Neuronal stem cell (in vitro differentiated cells): ENCODE measurements at regions not wholly inside any gene's neighbourhood (a gene's known extent, or its start where the extent isn't known, plus 50 kb on each side); places are given as distances from the start of the nearest gene placed in this dataset.

Source experiments
- DNase-seq: peaks from one replicate; pipeline ENCODE4 v3.0.0-alpha.2; 2013; ENCODE audit warnings: low spot score
- H2AFZ ChIP-seq: one replicate; pipeline ENCODE4 v1.6.1; 2013; ENCODE audit warnings: mild to moderate bottlenecking, low read length, inconsistent platforms
- H2AK5ac ChIP-seq: 2 replicates; pipeline ENCODE4 v1.6.1; 2013; ENCODE audit warnings: low read depth, mild to moderate bottlenecking, inconsistent platforms, low read length, moderate library complexity, mixed read lengths
- H2BK120ac ChIP-seq: 2 replicates; pipeline ENCODE4 v1.6.1; 2013; ENCODE audit warnings: low read depth, mild to moderate bottlenecking, inconsistent platforms, low read length, moderate library complexity, mixed read lengths
- H2BK12ac ChIP-seq: one replicate; pipeline ENCODE4 v1.6.1; 2013; ENCODE audit warnings: low read length, inconsistent platforms
- H2BK15ac ChIP-seq: 2 replicates; pipeline ENCODE4 v1.6.1; 2013; ENCODE audit warnings: mild to moderate bottlenecking, low read length, inconsistent platforms, mixed read lengths
- H2BK5ac ChIP-seq: one replicate; pipeline ENCODE4 v1.6.1; 2013; ENCODE audit warnings: inconsistent platforms, mild to moderate bottlenecking, low read length, moderate library complexity
- H3K14ac ChIP-seq: one replicate; pipeline ENCODE4 v1.6.1; 2013; ENCODE audit warnings: low read length, inconsistent platforms
- H3K18ac ChIP-seq: 2 replicates; pipeline ENCODE4 v1.6.1; 2013; ENCODE audit warnings: low read length, inconsistent platforms
- H3K23ac ChIP-seq: 2 replicates; pipeline ENCODE4 v1.6.1; 2013; ENCODE audit warnings: low read depth, mild to moderate bottlenecking, mixed read lengths, low read length, inconsistent platforms; ENCODE audit not compliant: poor library complexity
- H3K27ac ChIP-seq: replicated peaks from 3 replicates; pipeline ENCODE4 v1.5.1; 2013; ENCODE audit warnings: low read length, inconsistent platforms
- H3K27me3 ChIP-seq, 3 experiments: 2 replicates each; pipeline ENCODE4 v1.6.1; 2013; ENCODE audit warnings: low read length in 3 of 3, mild to moderate bottlenecking in 2 of 3, inconsistent platforms in 1 of 3, low read depth in 1 of 3, mixed read lengths in 1 of 3, moderate library complexity in 1 of 3; ENCODE audit not compliant: control insufficient read depth in 3 of 3, insufficient read depth in 3 of 3
- H3K36me3 ChIP-seq, 2 donors: replicated peaks in 1 of 2; 2 replicates each; pipeline ENCODE4 v1.6.1; 2013; ENCODE audit warnings: low read length in 2 of 2; ENCODE audit not compliant: control insufficient read depth in 2 of 2, insufficient read depth in 2 of 2
- H3K4ac ChIP-seq: 2 replicates; pipeline ENCODE4 v1.6.1; 2013; ENCODE audit warnings: inconsistent platforms, mild to moderate bottlenecking, low read length, moderate library complexity
- H3K4me1 ChIP-seq, 2 donors: 1 replicate in 1 of 2; 2 replicates in 1 of 2; pipeline ENCODE4 v1.6.1; 2013; ENCODE audit warnings: low read length in 2 of 2, low read depth in 1 of 2; ENCODE audit not compliant: control insufficient read depth in 2 of 2, insufficient read depth in 1 of 2
- H3K4me2 ChIP-seq: one replicate; pipeline ENCODE4 v1.6.1; 2013; ENCODE audit warnings: mild to moderate bottlenecking, low read length, inconsistent platforms; ENCODE audit not compliant: insufficient read depth, poor library complexity, severe bottlenecking
- H3K4me3 ChIP-seq, 2 donors: 2 replicates each; pipeline ENCODE4 v1.5.1; 2013; ENCODE audit warnings: low read length in 2 of 2, mild to moderate bottlenecking in 2 of 2, inconsistent platforms in 1 of 2, moderate library complexity in 1 of 2
- H3K79me1 ChIP-seq: one replicate; pipeline ENCODE4 v1.6.1; 2013; ENCODE audit warnings: low read depth, mild to moderate bottlenecking, inconsistent platforms, low read length, moderate library complexity
- H3K9ac ChIP-seq: one replicate; pipeline ENCODE4 v1.6.1; 2013; ENCODE audit warnings: mild to moderate bottlenecking, low read depth, low read length, inconsistent platforms; ENCODE audit not compliant: poor library complexity
- H3K9me3 ChIP-seq, 2 donors: replicated peaks in 1 of 2; 2 replicates each; pipeline versions ENCODE3 to v1.6.1; 2013; ENCODE audit warnings: low read length in 2 of 2, mild to moderate bottlenecking in 2 of 2, inconsistent platforms in 1 of 2, low read depth in 1 of 2, mixed read lengths in 1 of 2, moderate library complexity in 1 of 2; ENCODE audit not compliant: control insufficient read depth in 2 of 2, insufficient read depth in 1 of 2
- H4K8ac ChIP-seq: one replicate; pipeline ENCODE4 v1.6.1; 2013; ENCODE audit warnings: low read depth, mild to moderate bottlenecking, inconsistent platforms, low read length, moderate library complexity
- H4K91ac ChIP-seq: one replicate; pipeline ENCODE4 v1.6.1; 2013; ENCODE audit warnings: low read length, low read depth, mild to moderate bottlenecking, inconsistent platforms; ENCODE audit not compliant: poor library complexity
- WGBS, 2 donors: extraction: QIAGEN DNeasy Blood & Tissue Kit; methylation state at CpG; one replicate each; pipeline ENCODE4 v1.1.7; 2013; ENCODE audit warnings: missing lambda C conversion rate in 2 of 2, mixed read lengths in 1 of 2; ENCODE audit not compliant: insufficient read length in 2 of 2, insufficient replicate concordance in 1 of 2; ENCODE audit errors: extremely low coverage in 2 of 2; 5-methylcytosine and 5-hydroxymethylcytosine counted together

DNA sequence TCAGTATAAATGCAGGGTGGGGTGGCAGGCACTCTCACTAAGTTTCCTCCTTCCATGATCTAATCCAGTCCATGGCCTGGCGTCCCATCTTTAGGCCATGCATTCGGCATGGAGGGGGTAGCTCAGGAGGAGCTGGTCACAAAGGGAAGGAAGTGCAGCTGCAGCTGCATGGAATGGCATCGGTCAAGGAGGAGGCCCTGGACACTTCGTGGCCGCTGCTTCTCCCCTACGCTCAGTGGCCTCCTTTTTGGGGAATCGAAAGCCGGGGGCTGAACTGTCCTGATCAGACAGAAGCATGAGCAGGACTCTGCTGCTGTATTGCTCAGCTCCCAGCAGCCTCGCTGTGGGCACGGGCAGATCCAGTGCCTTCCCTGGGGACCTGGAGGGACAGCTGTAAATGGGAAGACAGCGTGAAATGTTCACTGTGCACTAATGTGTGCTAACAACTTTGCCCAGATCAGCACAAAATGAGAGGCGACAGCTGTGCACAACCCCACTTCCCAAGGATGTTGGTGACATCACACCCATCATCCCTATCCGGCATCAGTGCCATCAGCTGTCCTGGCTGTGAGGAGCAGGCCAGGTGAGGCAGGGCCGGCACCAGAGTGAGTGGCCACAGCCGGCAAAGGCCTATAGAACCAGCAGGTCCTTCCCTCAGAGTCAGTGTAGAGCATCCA is 520.1 kb upstream of the RAB6C start:
- Histone ChIP-seq H4K8ac (no peak overlapping the region), H3K9ac (no peak overlapping the region), H2BK120ac (no peak overlapping the region), H3K27ac (no peak overlapping the region), H3K79me1 (no peaks in the 10 kb centered on the region), H3K4me3 (no peak overlapping the region), H2BK15ac (no peak overlapping the region), H3K27me3 (no peaks in the 10 kb centered on the region), H2BK12ac (no peak overlapping the region), H3K4me1 (no peaks in the 10 kb centered on the region), H2AFZ (no peak overlapping the region), H3K9me3 (peaks cover 0 to 3% of the 10 kb centered on the region in 2 donors), H3K36me3 (no peaks in the 10 kb centered on the region), H3K4ac (no peak overlapping the region), H2BK5ac (no peak overlapping the region), H4K91ac (no peak overlapping the region), H3K23ac (no peak overlapping the region), H3K18ac (no peak overlapping the region), H2AK5ac (no peak overlapping the region), H3K4me2 (no peak overlapping the region), H3K14ac (no peak overlapping the region)
- WGBS, 2 donors = no CpG with 5 or more reads among the region's 15 CpGs
- DNase-seq = no peak

DNA sequence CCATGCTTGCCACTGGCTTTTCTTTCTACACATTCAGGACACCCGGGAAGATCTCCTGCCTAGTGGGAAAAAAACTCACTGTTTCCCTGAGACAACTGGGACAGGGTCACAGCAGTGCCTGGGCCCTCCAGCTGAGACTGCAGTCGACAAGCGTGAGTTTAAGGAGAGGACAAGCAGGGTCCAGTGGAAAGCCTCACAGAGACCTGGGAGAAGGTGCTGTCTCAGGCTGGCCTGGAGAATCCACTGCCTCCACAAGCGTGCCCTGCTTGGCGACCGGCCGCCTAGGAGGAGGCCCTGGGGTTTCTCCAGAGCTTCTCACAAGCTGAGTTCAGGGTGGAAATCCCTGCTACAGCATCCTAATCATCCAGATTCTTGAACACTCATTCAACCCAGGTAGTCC is 519.6 kb upstream of the RAB6C start:
- Histone ChIP-seq H3K23ac (no peak overlapping the region), H3K4ac (no peak overlapping the region), H3K9ac (no peak overlapping the region), H3K36me3 (no peaks in the 10 kb centered on the region), H4K91ac (no peak overlapping the region), H3K18ac (no peak overlapping the region), H3K4me1 (no peaks in the 10 kb centered on the region), H3K27ac (no peak overlapping the region), H3K9me3 (peaks cover 0 to 5% of the 10 kb centered on the region in 2 donors), H4K8ac (no peak overlapping the region), H2AFZ (no peak overlapping the region), H3K27me3 (no peaks in the 10 kb centered on the region), H2BK12ac (no peak overlapping the region), H3K4me3 (no peak overlapping the region), H3K4me2 (no peak overlapping the region), H3K14ac (no peak overlapping the region), H3K79me1 (no peaks in the 10 kb centered on the region), H2BK15ac (no peak overlapping the region), H2AK5ac (no peak overlapping the region), H2BK5ac (no peak overlapping the region), H2BK120ac (no peak overlapping the region)
- no CpG with 5 or more reads among the region's 7 CpGs for WGBS, 2 donors
- DNase-seq = no peak

DNA sequence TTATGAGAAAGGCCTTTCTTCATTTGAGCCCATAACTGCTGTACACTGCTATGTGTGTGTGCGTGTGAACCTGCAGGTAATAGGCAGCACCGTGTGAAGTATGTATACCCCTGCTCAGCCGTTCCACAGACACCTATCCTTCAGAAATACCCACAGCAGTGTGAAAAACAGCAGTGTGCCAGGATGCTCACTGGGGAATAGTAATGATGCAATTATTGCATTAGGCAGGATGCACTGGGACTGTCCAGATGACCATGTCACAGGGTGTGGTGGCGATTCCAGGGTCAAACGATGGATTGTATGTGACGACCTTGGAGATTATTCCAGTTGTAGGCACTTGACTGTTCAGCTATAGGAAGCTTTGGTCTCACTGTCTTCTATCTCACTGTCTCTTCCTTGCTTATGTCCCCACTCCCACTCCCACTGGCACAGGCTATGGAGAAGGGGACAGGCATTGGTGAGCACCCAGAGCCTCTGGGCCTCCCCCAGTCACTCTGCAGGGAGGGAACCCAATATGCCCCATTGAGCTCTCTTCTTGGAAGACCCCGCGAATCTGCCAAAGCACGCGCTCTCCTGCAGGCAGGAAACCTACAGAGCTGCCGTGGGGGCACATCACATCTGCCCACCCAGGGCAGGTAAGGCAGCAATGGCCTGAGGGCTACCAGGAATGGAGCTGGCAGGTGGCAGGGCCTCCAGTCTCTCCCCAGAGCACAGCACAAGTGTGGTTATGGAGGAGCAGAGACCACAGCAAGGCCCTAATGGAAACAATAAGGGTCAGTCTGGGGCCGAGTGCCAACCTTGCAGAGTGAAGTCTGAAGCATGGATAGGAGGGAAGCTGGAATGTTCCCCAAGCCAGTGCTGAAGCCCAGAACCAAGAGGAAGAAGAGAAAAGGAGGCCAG is 518.9 kb upstream of the RAB6C start:
- H3K36me3 ChIP-seq = no peaks in the 10 kb centered on the region
- H3K23ac ChIP-seq = no peak overlapping the region
- H3K4me3 ChIP-seq = no peak overlapping the region
- peaks cover 0 to 5% of the 10 kb centered on the region in 2 donors for H3K9me3 ChIP-seq
- H3K9ac ChIP-seq = no peak overlapping the region
- no peak for DNase-seq
- H4K91ac ChIP-seq = no peak overlapping the region
- H2BK15ac ChIP-seq = no peak overlapping the region
- no peak overlapping the region for H2AFZ ChIP-seq
- WGBS, 2 donors = no CpG with 5 or more reads among the region's 12 CpGs
- no peak overlapping the region for H3K4ac ChIP-seq
- no peak overlapping the region for H3K18ac ChIP-seq
- H3K14ac ChIP-seq = peak overlapping the region; percentile 67
- no peak overlapping the region for H4K8ac ChIP-seq
- no peaks in the 10 kb centered on the region for H3K4me1 ChIP-seq
- no peak overlapping the region for H3K27ac ChIP-seq
- H3K79me1 ChIP-seq = no peaks in the 10 kb centered on the region
- no peaks in the 10 kb centered on the region for H3K27me3 ChIP-seq
- H2BK5ac ChIP-seq = no peak overlapping the region
- H2BK120ac ChIP-seq = no peak overlapping the region
- no peak overlapping the region for H2BK12ac ChIP-seq
- H2AK5ac ChIP-seq = no peak overlapping the region
- H3K4me2 ChIP-seq = no peak overlapping the region

DNA sequence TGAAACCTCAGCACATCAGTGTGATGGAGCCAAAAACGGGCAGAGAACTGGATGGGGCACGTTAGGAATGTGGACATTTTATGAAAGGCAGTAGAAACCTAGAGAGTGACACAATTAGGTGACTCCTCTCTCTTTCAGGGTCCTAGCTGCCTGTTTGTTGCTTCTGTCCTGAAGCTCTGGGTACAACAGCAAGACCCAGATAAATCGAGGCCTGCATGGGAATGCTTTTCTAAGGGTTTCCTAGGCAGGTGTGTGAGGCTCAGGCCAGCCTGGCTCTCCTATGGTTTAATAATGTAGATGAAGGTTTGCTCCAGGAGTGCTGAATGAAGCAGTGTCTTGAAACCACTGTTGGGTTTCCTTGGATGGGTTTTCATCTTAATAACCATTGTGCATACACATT is 517.1 kb upstream of the RAB6C start:
- H2AFZ ChIP-seq = no peak overlapping the region

More for the DNA sequence above, 517.1 kb upstream of the RAB6C start:
- no peak overlapping the region for H2BK120ac ChIP-seq
- no peak overlapping the region for H2BK15ac ChIP-seq
- no peak overlapping the region for H2BK12ac ChIP-seq
- H2BK5ac ChIP-seq = no peak overlapping the region
- peaks cover 0 to 5% of the 10 kb centered on the region in 2 donors for H3K9me3 ChIP-seq
- no peak overlapping the region for H4K8ac ChIP-seq
- H3K9ac ChIP-seq = no peak overlapping the region
- H3K27ac ChIP-seq = no peak overlapping the region
- no peak overlapping the region for H3K4ac ChIP-seq
- WGBS, 2 donors = no CpG with 5 or more reads among the region's 3 CpGs
- H3K27me3 ChIP-seq = no peaks in the 10 kb centered on the region
- no peak overlapping the region for H3K14ac ChIP-seq
- H3K79me1 ChIP-seq = no peaks in the 10 kb centered on the region
- H2AK5ac ChIP-seq = no peak overlapping the region
- no peak overlapping the region for H4K91ac ChIP-seq
- H3K4me1 ChIP-seq = no peaks in the 10 kb centered on the region
- no peak for DNase-seq
- H3K4me2 ChIP-seq = no peak overlapping the region
- H3K36me3 ChIP-seq = no peaks in the 10 kb centered on the region
- H3K23ac ChIP-seq = no peak overlapping the region
- H3K4me3 ChIP-seq = no peak overlapping the region
- H3K18ac ChIP-seq = no peak overlapping the region
